HG03108 (cell line): ENCODE measurements at regions not wholly inside any gene's neighbourhood (a gene's known extent, or its start where the extent isn't known, plus 50 kb on each side); places are given as distances from the start of the nearest gene placed in this dataset.

Experiments
- ATAC-seq: cut with Tn5 transposase; IDR thresholded peaks from one replicate; pipeline ENCODE4 v1.9.1; 2021; ENCODE audit warnings: moderate library complexity; ENCODE audit not compliant: unreplicated experiment

GRCh38 chr10:8731121-8732095, 676.9 kb downstream of the GATA3 start:
- no peak for ATAC-seq

GRCh38 chr10:8738987-8739386, 684.5 kb downstream of the GATA3 start:
- ATAC-seq: no peak

- no peak for ATAC-seq
These were observed 697.8 kb downstream of the GATA3 start for GRCh38 chr10:8752146-8752843.

- no peak for ATAC-seq
These were observed 703.5 kb downstream of the GATA3 start for GRCh38 chr10:8758029-8758428.

GRCh38 chr10:8766899-8767298, 712.4 kb downstream of the GATA3 start:
- ATAC-seq: no peak

GRCh38 chr10:8767591-8767990, 713.1 kb downstream of the GATA3 start:
- no peak for ATAC-seq

- ATAC-seq: no peak
These were observed 713.9 kb downstream of the GATA3 start for GRCh38 chr10:8768341-8768740.

- no peak for ATAC-seq
These were observed 714.4 kb downstream of the GATA3 start for GRCh38 chr10:8768852-8769251.

GRCh38 chr10:8776926-8777622, 722.6 kb downstream of the GATA3 start:
- no peak for ATAC-seq

GRCh38 chr10:8778713-8779112, 724.2 kb downstream of the GATA3 start:
- no peak for ATAC-seq

GRCh38 chr10:8787649-8788048, 733.2 kb downstream of the GATA3 start:
- ATAC-seq: no peak

GRCh38 chr10:8790390-8790789, 735.9 kb downstream of the GATA3 start:
- no peak for ATAC-seq

GRCh38 chr10:8794860-8795259, 740.4 kb downstream of the GATA3 start:
- no peak for ATAC-seq

GRCh38 chr10:8800426-8800825, 745.9 kb downstream of the GATA3 start:
- ATAC-seq: no peak

GRCh38 chr10:8803992-8804391, 749.5 kb downstream of the GATA3 start:
- ATAC-seq: no peak

GRCh38 chr10:8810677-8811076, 756.2 kb downstream of the GATA3 start:
- no peak for ATAC-seq

- ATAC-seq: no peak
These were observed 756.7 kb downstream of the GATA3 start for GRCh38 chr10:8811201-8811600.

GRCh38 chr10:8815969-8816368, 761.5 kb downstream of the GATA3 start:
- ATAC-seq: no peak

GRCh38 chr10:8817299-8817698, 762.8 kb downstream of the GATA3 start:
- no peak for ATAC-seq

- no peak for ATAC-seq
These were observed 771.1 kb downstream of the GATA3 start for GRCh38 chr10:8825611-8826010.

- ATAC-seq: no peak
These were observed 775.1 kb downstream of the GATA3 start for GRCh38 chr10:8829592-8829991.
